Liver (tissue), 3 donors: ENCODE measurements at regions not wholly inside any gene's neighbourhood (a gene's known extent, or its start where the extent isn't known, plus 50 kb on each side); places are given as distances from the start of the nearest gene placed in this dataset.

Experiments
- SP1 ChIP-seq: IDR thresholded peaks from 2 replicates; pipeline ENCODE4 v1.6.1; 2018; ENCODE audit warnings: antibody characterized with exemption, mild to moderate bottlenecking
- YY1 ChIP-seq: IDR thresholded peaks from 2 replicates; pipeline ENCODE4 v1.6.1; 2016; ENCODE audit warnings: antibody characterized with exemption, mild to moderate bottlenecking
- TF ChIP-seq, protein P1 (sequence below): fragments of 150-350 bp; IDR thresholded peaks from 2 replicates; pipeline ENCODE4 v1.5.1; 2017; ENCODE audit warnings: improper control_type of control experiment, low read depth, low read length; ENCODE audit not compliant: missing input control
- donor health status: healthy.
- donor health status: healthy.

DNA sequence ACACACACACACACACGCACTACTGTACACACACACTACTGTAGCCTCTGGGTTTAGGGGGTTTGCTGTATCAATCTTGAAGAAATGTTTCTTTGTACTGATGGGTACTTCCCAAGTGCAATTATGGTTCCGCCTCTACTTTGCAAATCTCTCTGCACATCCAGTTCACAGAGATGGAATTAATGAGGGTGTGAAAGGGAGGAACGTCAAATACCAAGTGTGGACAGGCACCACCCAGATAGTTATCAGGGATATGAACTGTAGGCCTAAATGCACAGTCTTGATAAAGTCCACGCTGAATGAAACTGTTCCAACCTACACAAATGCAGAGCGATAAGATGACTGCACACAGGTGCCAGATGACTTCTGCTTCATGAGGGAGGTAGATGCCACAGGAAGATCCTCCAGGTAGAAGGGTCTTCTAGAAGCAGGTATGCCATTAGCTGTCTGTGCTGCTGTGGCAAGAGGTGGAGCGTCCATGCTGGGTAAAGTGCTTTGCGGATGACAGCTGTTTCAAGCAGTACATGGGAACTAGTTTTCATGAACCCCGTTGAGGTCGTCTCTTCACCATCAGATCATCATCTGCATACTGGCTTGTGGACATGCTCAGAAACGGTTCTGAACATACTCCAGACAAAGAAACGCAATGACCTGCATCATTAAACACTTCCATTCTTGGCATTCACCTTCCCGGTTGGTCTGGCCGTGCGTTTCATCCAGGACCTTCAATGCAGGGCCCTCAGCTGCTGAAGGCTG lies 314.3 kb upstream of the RTL1 start:
- TF ChIP-seq, protein P1, sequence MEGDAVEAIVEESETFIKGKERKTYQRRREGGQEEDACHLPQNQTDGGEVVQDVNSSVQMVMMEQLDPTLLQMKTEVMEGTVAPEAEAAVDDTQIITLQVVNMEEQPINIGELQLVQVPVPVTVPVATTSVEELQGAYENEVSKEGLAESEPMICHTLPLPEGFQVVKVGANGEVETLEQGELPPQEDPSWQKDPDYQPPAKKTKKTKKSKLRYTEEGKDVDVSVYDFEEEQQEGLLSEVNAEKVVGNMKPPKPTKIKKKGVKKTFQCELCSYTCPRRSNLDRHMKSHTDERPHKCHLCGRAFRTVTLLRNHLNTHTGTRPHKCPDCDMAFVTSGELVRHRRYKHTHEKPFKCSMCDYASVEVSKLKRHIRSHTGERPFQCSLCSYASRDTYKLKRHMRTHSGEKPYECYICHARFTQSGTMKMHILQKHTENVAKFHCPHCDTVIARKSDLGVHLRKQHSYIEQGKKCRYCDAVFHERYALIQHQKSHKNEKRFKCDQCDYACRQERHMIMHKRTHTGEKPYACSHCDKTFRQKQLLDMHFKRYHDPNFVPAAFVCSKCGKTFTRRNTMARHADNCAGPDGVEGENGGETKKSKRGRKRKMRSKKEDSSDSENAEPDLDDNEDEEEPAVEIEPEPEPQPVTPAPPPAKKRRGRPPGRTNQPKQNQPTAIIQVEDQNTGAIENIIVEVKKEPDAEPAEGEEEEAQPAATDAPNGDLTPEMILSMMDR: no peak
- no peak for TF ChIP-seq SP1
- TF ChIP-seq YY1: no peak
